Activated T-helper 1 cell treated with anti-CD3 and anti-CD28 coated beads, Interleukin-12 subunit alpha, Interleukin-12 subunit beta, Interleukin-2, Interleukin-4 antibody, amounts not matched to agents 30 ng/mL and 10 ng/mL and 1 ng/mL, durations not matched to agents 14 hours and 24 hours and 36 hours (primary cell): ENCODE measurements at regions not wholly inside any gene's neighbourhood (a gene's known extent, or its start where the extent isn't known, plus 50 kb on each side); places are given as distances from the start of the nearest gene placed in this dataset.

ENCODE experiments used
- DNase-seq: peaks from one replicate; pipeline ENCODE4 v3.0.0; 2021; ENCODE audit warnings: low spot score
- H3K27ac Mint-ChIP-seq: one replicate; pipeline ENCODE4 v1.8.0; 2021; ENCODE audit warnings: mild to moderate bottlenecking, mixed read lengths
- H3K27me3 Mint-ChIP-seq: one replicate; pipeline ENCODE4 v1.8.0; 2022; ENCODE audit warnings: mild to moderate bottlenecking, moderate library complexity, mixed read lengths; ENCODE audit not compliant: insufficient read depth
- H3K36me3 Mint-ChIP-seq: one replicate; pipeline ENCODE4 v1.8.0; 2021; ENCODE audit warnings: low read depth, mixed read lengths
- H3K4me1 Mint-ChIP-seq: one replicate; pipeline ENCODE4 v1.8.0; 2021; ENCODE audit warnings: low read depth, mixed read lengths
- H3K4me3 Mint-ChIP-seq: one replicate; pipeline ENCODE4 v1.8.0; 2021; ENCODE audit warnings: mild to moderate bottlenecking, moderate library complexity, mixed read lengths
- H3K9me3 Mint-ChIP-seq: one replicate; pipeline ENCODE4 v1.8.0; 2021; ENCODE audit warnings: mixed read lengths
- intact Hi-C: fragments of 100-400 bp; cut with micrococcal nuclease; formaldehyde crosslinking; loops from one replicate; pipeline ENCODE4 v1.15.1; 2024

- no peak overlapping the region for H3K27ac Mint-ChIP-seq
- H3K4me3 Mint-ChIP-seq, result no peak overlapping the region
- DNase-seq, result no peak
- no peaks in the 10 kb centered on the region for H3K27me3 Mint-ChIP-seq
- intact Hi-C loops, result no loop called here
- no peaks in the 10 kb centered on the region for H3K36me3 Mint-ChIP-seq
- no peaks in the 10 kb centered on the region for H3K4me1 Mint-ChIP-seq
- H3K9me3 Mint-ChIP-seq, result no peaks in the 10 kb centered on the region
Observed at GRCh38 chr1:191882870-191883269, 275.4 kb upstream of the RGS18 start.

GRCh38 chr1:191886977-191887376 is 271.3 kb upstream of the RGS18 start:
- Mint-ChIP-seq H3K27ac (no peak overlapping the region), H3K4me1 (no peaks in the 10 kb centered on the region), H3K36me3 (no peaks in the 10 kb centered on the region), H3K9me3 (no peaks in the 10 kb centered on the region), H3K4me3 (no peak overlapping the region), H3K27me3 (no peaks in the 10 kb centered on the region)
- no peak for DNase-seq
- intact Hi-C loops, result no loop called here

- Mint-ChIP-seq H3K4me3 (no peak overlapping the region), H3K27me3 (no peaks in the 10 kb centered on the region), H3K9me3 (no peaks in the 10 kb centered on the region), H3K27ac (no peak overlapping the region), H3K4me1 (no peaks in the 10 kb centered on the region), H3K36me3 (no peaks in the 10 kb centered on the region)
- intact Hi-C loops, result no loop called here
- no peak for DNase-seq
Observed at GRCh38 chr1:191888996-191889622, 269.2 kb upstream of the RGS18 start.

- H3K4me3 Mint-ChIP-seq, result no peak overlapping the region
- no peaks in the 10 kb centered on the region for H3K9me3 Mint-ChIP-seq
Observed at GRCh38 chr1:191889623-191890003, 268.6 kb upstream of the RGS18 start.

GRCh38 chr1:191890433-191891088 is 267.7 kb upstream of the RGS18 start:
- H3K36me3 Mint-ChIP-seq, result no peaks in the 10 kb centered on the region
- no peaks in the 10 kb centered on the region for H3K4me1 Mint-ChIP-seq
- no peaks in the 10 kb centered on the region for H3K9me3 Mint-ChIP-seq
- H3K27ac Mint-ChIP-seq, result no peak overlapping the region
- intact Hi-C loops, result no loop called here
- no peak overlapping the region for H3K4me3 Mint-ChIP-seq
- DNase-seq, result no peak
- no peaks in the 10 kb centered on the region for H3K27me3 Mint-ChIP-seq

More at GRCh38 chr1:191889623-191890003, 268.6 kb upstream of the RGS18 start:
- DNase-seq, result no peak
- Mint-ChIP-seq H3K36me3 (no peaks in the 10 kb centered on the region), H3K27me3 (no peaks in the 10 kb centered on the region), H3K4me1 (no peaks in the 10 kb centered on the region), H3K27ac (no peak overlapping the region)
- intact Hi-C loops, result no loop called here

- no peaks in the 10 kb centered on the region for H3K27me3 Mint-ChIP-seq
- no peak overlapping the region for H3K27ac Mint-ChIP-seq
Observed at GRCh38 chr1:191892716-191893115, 265.5 kb upstream of the RGS18 start.

GRCh38 chr1:191895049-191895448 is 263.2 kb upstream of the RGS18 start:
- H3K9me3 Mint-ChIP-seq, result no peaks in the 10 kb centered on the region
- intact Hi-C loops, result no loop called here
- H3K36me3 Mint-ChIP-seq, result no peaks in the 10 kb centered on the region
- H3K27me3 Mint-ChIP-seq, result no peaks in the 10 kb centered on the region
- H3K4me1 Mint-ChIP-seq, result no peaks in the 10 kb centered on the region
- no peak for DNase-seq
- no peak overlapping the region for H3K27ac Mint-ChIP-seq
- H3K4me3 Mint-ChIP-seq, result no peak overlapping the region

More at GRCh38 chr1:191892716-191893115, 265.5 kb upstream of the RGS18 start:
- intact Hi-C loops, result no loop called here
- Mint-ChIP-seq H3K36me3 (no peaks in the 10 kb centered on the region), H3K4me3 (no peak overlapping the region), H3K4me1 (no peaks in the 10 kb centered on the region), H3K9me3 (no peaks in the 10 kb centered on the region)
- no peak for DNase-seq

- no peaks in the 10 kb centered on the region for H3K4me1 Mint-ChIP-seq
- H3K9me3 Mint-ChIP-seq, result no peaks in the 10 kb centered on the region
- no peak overlapping the region for H3K4me3 Mint-ChIP-seq
- no peak overlapping the region for H3K27ac Mint-ChIP-seq
- intact Hi-C loops, result no loop called here
- DNase-seq, result no peak
- no peaks in the 10 kb centered on the region for H3K27me3 Mint-ChIP-seq
- no peaks in the 10 kb centered on the region for H3K36me3 Mint-ChIP-seq
Observed at GRCh38 chr1:191895462-191896058, 262.7 kb upstream of the RGS18 start.

GRCh38 chr1:191897134-191897533 is 261.1 kb upstream of the RGS18 start:
- no peaks in the 10 kb centered on the region for H3K9me3 Mint-ChIP-seq
- no peak for DNase-seq
- no peak overlapping the region for H3K27ac Mint-ChIP-seq
- H3K4me1 Mint-ChIP-seq, result no peaks in the 10 kb centered on the region
- H3K4me3 Mint-ChIP-seq, result no peak overlapping the region
- intact Hi-C loops, result no loop called here
- no peaks in the 10 kb centered on the region for H3K27me3 Mint-ChIP-seq
- no peaks in the 10 kb centered on the region for H3K36me3 Mint-ChIP-seq

- H3K36me3 Mint-ChIP-seq, result no peaks in the 10 kb centered on the region
Observed at GRCh38 chr1:191901651-191902050, 256.6 kb upstream of the RGS18 start.

GRCh38 chr1:191904991-191905390 is 253.3 kb upstream of the RGS18 start:
- H3K4me1 Mint-ChIP-seq, result no peaks in the 10 kb centered on the region
- intact Hi-C loops, result no loop called here
- no peak overlapping the region for H3K4me3 Mint-ChIP-seq
- no peak for DNase-seq
- no peaks in the 10 kb centered on the region for H3K27me3 Mint-ChIP-seq
- no peaks in the 10 kb centered on the region for H3K36me3 Mint-ChIP-seq
- H3K9me3 Mint-ChIP-seq, result no peaks in the 10 kb centered on the region
- no peak overlapping the region for H3K27ac Mint-ChIP-seq

More at GRCh38 chr1:191901651-191902050, 256.6 kb upstream of the RGS18 start:
- no peaks in the 10 kb centered on the region for H3K4me1 Mint-ChIP-seq
- intact Hi-C loops, result no loop called here
- no peaks in the 10 kb centered on the region for H3K9me3 Mint-ChIP-seq
- H3K27me3 Mint-ChIP-seq, result no peaks in the 10 kb centered on the region
- DNase-seq, result no peak
- H3K4me3 Mint-ChIP-seq, result no peak overlapping the region
- no peak overlapping the region for H3K27ac Mint-ChIP-seq

- Mint-ChIP-seq H3K4me3 (no peak overlapping the region), H3K4me1 (no peaks in the 10 kb centered on the region), H3K36me3 (no peaks in the 10 kb centered on the region), H3K9me3 (no peaks in the 10 kb centered on the region), H3K27me3 (no peaks in the 10 kb centered on the region), H3K27ac (no peak overlapping the region)
- DNase-seq, result no peak
- intact Hi-C loops, result no loop called here
Observed at GRCh38 chr1:191905781-191906180, 252.5 kb upstream of the RGS18 start.

GRCh38 chr1:191907121-191907520 is 251.1 kb upstream of the RGS18 start:
- no peak for DNase-seq
- H3K27me3 Mint-ChIP-seq, result no peaks in the 10 kb centered on the region
- no peak overlapping the region for H3K4me3 Mint-ChIP-seq
- no peaks in the 10 kb centered on the region for H3K4me1 Mint-ChIP-seq
- no peak overlapping the region for H3K27ac Mint-ChIP-seq
- H3K36me3 Mint-ChIP-seq, result no peaks in the 10 kb centered on the region
- no peaks in the 10 kb centered on the region for H3K9me3 Mint-ChIP-seq
- intact Hi-C loops, result no loop called here
